HG02759 (cell line): ENCODE measurements at regions not wholly inside any gene's neighbourhood (a gene's known extent, or its start where the extent isn't known, plus 50 kb on each side); places are given as distances from the start of the nearest gene placed in this dataset.
A peak's percentile ranks its signal among the peaks of the same experiment; 100 is the strongest.

Source experiments
- ATAC-seq: cut with Tn5 transposase; IDR thresholded peaks from one replicate; pipeline ENCODE4 v1.9.1; 2021; ENCODE audit warnings: mild to moderate bottlenecking, moderate library complexity; ENCODE audit not compliant: unreplicated experiment

DNA sequence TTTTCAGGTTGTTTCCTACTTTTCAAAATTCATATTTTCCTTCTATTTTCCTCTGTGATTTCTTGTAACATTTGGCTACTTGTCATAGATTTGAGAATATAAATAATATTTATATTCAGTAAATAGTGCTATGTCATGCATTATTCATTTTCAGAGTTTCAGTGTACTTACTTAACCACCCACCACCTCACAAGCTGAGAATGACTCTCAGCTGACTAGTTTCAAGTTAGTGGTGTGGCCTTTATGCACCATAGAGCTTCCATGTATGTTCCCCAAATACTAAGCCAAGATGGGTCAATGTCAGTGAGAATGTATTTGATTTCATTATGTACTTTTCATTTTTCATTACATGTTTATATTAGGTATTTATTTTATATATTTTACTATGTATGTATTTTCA lies 56.9 kb upstream of the RGS1 start:
- peak; percentile 39 for ATAC-seq

DNA sequence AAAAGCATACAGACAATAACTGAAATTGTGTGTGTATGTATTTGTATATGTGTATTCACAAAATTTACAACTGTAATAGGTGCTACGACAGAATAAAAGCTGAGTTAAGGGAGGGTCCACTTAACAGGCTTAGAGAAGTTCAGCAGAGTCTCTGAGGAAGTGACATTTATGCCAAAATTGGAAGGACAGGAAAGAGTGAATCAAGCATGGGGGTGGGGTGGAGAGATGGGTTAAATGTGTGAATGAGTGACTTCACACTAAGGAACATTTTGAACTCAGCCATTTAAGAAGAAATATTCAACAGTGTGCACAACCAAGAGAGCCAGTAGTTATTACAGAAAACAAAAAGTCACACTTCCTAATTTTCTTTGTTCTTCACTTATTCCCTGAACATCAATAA lies 53.8 kb upstream of the RGS1 start:
- no peak for ATAC-seq

DNA sequence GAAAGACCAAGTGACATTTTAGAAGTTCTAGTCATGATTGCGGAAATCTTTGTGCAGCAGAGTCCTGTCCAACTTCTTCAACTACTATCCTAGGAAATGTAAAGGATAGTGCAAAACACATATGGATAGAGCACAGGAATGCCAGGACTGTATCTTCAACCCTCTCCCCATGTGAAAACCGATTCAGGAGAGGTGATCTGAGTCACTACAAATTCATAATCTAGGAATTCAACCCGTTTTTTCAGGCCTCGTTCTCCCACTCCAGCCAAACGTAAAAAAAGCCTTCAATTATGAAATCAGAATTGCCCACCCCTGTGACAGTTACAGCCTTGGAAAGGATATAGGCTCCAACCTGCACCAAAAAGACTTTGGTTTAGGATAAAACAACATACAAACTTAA lies 52.9 kb upstream of the RGS1 start:
- ATAC-seq, result no peak

DNA sequence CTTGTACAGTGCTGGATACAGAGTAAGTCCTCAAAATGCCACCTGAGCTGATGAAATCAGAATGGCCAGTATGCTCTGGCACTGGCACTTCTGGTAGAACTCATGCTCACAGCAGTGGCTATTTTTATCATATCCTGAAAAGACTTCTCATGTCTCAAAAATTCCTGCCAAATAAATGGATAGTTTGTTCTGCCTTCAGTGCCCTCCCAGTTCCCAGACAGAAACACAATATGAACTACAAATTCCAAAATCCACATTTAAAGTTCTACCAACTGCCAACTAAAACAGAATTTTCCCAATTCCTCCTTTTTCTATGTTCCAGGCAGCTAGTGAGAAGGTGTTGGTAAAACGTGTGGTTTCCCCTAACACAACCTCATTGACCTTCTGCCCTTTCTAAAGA lies 51.4 kb upstream of the RGS1 start:
- ATAC-seq, result no peak
